Osteocyte (in vitro differentiated cells): ENCODE measurements at regions not wholly inside any gene's neighbourhood (a gene's known extent, or its start where the extent isn't known, plus 50 kb on each side); places are given as distances from the start of the nearest gene placed in this dataset.

Experiments
- DNase-seq: peaks from one replicate; pipeline ENCODE4 v3.0.0; 2021; ENCODE audit warnings: mixed read lengths; ENCODE audit not compliant: unreplicated experiment; ENCODE audit errors: extremely low spot score
- H3K27ac Mint-ChIP-seq: one replicate; pipeline ENCODE4 v1.8.0; 2021; ENCODE audit warnings: mild to moderate bottlenecking, mixed read lengths; ENCODE audit not compliant: unreplicated experiment
- H3K27me3 Mint-ChIP-seq: one replicate; pipeline ENCODE4 v1.8.0; 2021; ENCODE audit warnings: mixed read lengths; ENCODE audit not compliant: unreplicated experiment
- H3K36me3 Mint-ChIP-seq: one replicate; pipeline ENCODE4 v1.8.0; 2021; ENCODE audit warnings: mixed read lengths; ENCODE audit not compliant: unreplicated experiment
- H3K4me1 Mint-ChIP-seq: one replicate; pipeline ENCODE4 v1.8.0; 2021; ENCODE audit warnings: mixed read lengths; ENCODE audit not compliant: unreplicated experiment
- H3K4me3 Mint-ChIP-seq: one replicate; pipeline ENCODE4 v1.8.0; 2021; ENCODE audit warnings: mild to moderate bottlenecking, moderate library complexity, mixed read lengths; ENCODE audit not compliant: unreplicated experiment
- H3K9me3 Mint-ChIP-seq: one replicate; pipeline ENCODE4 v1.8.0; 2021; ENCODE audit warnings: mixed read lengths; ENCODE audit not compliant: unreplicated experiment
- TF ChIP-seq, protein P1 (sequence below): fragments of 200-600 bp; sonication (generic); IDR thresholded peaks from 2 replicates; pipeline ENCODE4 v1.5.0; 2021; ENCODE audit warnings: antibody characterized with exemption, mild to moderate bottlenecking, moderate library complexity

- Mint-ChIP-seq H3K9me3 (no peaks in the 10 kb centered on the region), H3K27me3 (no peaks in the 10 kb centered on the region), H3K27ac (no peak overlapping the region), H3K4me3 (no peak overlapping the region), H3K36me3 (no peaks in the 10 kb centered on the region), H3K4me1 (no peaks in the 10 kb centered on the region)
- TF ChIP-seq, protein P1, sequence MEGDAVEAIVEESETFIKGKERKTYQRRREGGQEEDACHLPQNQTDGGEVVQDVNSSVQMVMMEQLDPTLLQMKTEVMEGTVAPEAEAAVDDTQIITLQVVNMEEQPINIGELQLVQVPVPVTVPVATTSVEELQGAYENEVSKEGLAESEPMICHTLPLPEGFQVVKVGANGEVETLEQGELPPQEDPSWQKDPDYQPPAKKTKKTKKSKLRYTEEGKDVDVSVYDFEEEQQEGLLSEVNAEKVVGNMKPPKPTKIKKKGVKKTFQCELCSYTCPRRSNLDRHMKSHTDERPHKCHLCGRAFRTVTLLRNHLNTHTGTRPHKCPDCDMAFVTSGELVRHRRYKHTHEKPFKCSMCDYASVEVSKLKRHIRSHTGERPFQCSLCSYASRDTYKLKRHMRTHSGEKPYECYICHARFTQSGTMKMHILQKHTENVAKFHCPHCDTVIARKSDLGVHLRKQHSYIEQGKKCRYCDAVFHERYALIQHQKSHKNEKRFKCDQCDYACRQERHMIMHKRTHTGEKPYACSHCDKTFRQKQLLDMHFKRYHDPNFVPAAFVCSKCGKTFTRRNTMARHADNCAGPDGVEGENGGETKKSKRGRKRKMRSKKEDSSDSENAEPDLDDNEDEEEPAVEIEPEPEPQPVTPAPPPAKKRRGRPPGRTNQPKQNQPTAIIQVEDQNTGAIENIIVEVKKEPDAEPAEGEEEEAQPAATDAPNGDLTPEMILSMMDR: no peak
- DNase-seq: no peak
Observed at GRCh38 chr1:55781003-55781402, 565.8 kb upstream of the USP24 start.

DNA sequence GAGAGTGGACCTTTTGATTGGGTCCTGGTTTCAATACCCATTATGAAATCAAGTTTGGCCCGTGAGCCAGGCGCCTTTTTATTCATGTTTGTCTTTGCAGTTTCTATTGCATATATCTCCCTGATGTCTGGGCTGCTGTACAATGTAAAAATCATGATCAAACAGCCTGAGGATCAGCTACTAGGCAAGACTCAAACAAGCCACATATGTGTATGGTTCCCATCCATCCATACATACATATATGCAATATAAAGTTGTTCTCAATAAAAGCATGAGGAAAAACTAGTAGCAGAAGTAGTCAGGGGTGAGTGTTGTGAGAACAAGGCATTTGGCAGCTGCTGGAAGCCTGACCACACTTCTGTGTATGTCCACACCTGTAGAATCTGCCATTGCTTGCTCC lies 562.4 kb upstream of the USP24 start:
- Mint-ChIP-seq H3K36me3 (no peaks in the 10 kb centered on the region), H3K9me3 (peaks cover 5% of the 10 kb centered on the region), H3K4me3 (no peak overlapping the region), H3K4me1 (peaks cover 2% of the 10 kb centered on the region), H3K27ac (no peak overlapping the region), H3K27me3 (no peaks in the 10 kb centered on the region)
- DNase-seq: no peak
- TF ChIP-seq, protein P1: no peak

DNA sequence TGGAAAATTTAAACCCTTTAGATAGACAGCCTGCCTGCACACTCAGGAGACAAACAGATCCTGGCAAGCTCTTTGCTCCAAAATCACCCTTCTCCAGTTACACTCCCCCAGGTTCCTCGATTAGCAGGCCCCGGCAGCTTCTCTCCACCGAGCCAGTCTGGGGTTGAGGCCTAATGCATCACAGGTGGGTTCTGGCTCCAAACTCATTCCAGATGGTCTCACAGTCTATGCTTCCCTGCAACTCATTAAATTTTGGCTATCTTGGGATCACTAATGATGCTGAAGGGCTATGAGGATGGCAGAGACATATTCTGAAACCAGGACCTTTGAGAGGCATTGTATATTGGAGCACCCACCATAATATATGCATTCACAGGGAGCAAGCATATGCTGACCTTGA lies 559.8 kb upstream of the USP24 start:
- TF ChIP-seq, protein P1: no peak
- H3K27me3 Mint-ChIP-seq: no peaks in the 10 kb centered on the region
- no peak overlapping the region for H3K4me3 Mint-ChIP-seq
- peaks cover 2% of the 10 kb centered on the region for H3K4me1 Mint-ChIP-seq
- H3K27ac Mint-ChIP-seq: no peak overlapping the region
- no peaks in the 10 kb centered on the region for H3K36me3 Mint-ChIP-seq
- H3K9me3 Mint-ChIP-seq: peaks cover 9% of the 10 kb centered on the region
- no peak for DNase-seq

DNA sequence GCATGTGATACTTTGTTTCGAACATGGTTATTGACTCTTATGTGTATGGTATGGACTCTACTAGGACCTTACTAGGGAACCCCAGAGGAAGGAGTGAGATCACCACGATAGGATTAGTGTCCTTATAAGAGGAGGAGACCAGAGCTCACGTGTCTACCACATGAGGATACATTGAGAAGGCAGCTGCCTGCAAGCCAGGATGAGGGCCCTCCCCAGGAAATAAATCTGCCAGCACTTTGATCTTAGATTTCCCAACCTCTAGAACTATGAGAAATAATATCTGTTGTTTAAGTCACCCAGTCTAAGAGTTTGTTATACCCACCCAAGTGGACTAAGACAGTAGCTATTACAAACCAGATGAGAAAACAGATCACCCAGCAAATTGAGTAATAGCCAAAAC lies 559.3 kb upstream of the USP24 start:
- TF ChIP-seq, protein P1: no peak
- H3K27ac Mint-ChIP-seq: no peak overlapping the region
- peaks cover 9% of the 10 kb centered on the region for H3K9me3 Mint-ChIP-seq
- no peaks in the 10 kb centered on the region for H3K27me3 Mint-ChIP-seq
- no peak overlapping the region for H3K4me3 Mint-ChIP-seq
- peaks cover 2% of the 10 kb centered on the region for H3K4me1 Mint-ChIP-seq
- no peaks in the 10 kb centered on the region for H3K36me3 Mint-ChIP-seq
- DNase-seq: no peak

DNA sequence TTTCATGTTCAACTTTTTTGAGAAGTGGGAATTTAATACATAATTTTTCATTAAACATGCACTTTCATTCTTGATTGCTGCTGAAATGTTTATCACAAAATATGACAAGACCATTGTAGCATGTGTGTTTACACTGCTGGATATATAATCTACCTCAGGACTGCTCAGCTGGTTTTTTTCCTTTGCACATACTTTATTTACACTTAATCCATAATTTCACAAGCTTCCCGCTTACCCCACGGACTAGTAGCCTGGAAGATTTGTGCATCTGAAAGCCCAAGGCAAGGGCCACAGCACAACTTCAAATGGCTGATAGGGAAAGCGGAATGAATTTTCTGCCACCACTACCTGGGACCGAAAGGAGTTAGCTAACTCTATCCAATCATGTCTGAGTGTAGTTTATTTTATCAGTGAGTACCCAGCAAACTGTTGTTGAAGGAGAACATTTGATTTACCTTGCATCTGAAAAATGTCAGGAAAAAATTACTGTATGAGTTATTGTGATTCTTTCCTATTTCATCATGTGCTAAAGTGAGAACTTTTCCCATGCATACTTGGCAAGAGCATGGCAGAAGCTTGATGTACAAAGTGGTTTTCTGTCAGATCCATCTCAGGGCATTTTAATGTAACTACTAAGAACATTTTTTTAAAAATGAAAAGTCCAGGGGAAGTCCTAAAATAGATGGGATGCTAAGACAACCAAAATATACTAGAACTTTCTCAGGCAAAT lies 558.2 kb upstream of the USP24 start:
- TF ChIP-seq, protein P1: no peak
- Mint-ChIP-seq H3K27ac (peak overlapping the region; percentile 27), H3K36me3 (no peaks in the 10 kb centered on the region), H3K4me1 (peaks cover 3% of the 10 kb centered on the region), H3K4me3 (no peak overlapping the region), H3K9me3 (peaks cover 9% of the 10 kb centered on the region), H3K27me3 (no peaks in the 10 kb centered on the region)
- no peak for DNase-seq
